ENCODE measurements at regions not wholly inside any gene's neighbourhood (a gene's known extent, or its start where the extent isn't known, plus 50 kb on each side); places are given as distances from the start of the nearest gene placed in this dataset.

- H3K4me3 ChIP-seq (replicated peaks in 1 of 3; ENCODE audit: insufficient read depth in 1 of 3, low read depth in 2 of 3, low read length in 3 of 3): no peak overlapping the region
- no peak overlapping the region for H3K27ac ChIP-seq (ENCODE audit: extremely low read length, insufficient read depth, low read length)
- in situ Hi-C loops (cut with HindIII; ENCODE audit: extremely low pct_ligation_motif_present, low pct_unique_long_range_greater_than_20kb) (no loop called here), intact Hi-C loops (cut with micrococcal nuclease; ENCODE audit: unreplicated experiment) (no loop called here)
- 98% methylated on average over 3 of the region's 3 CpGs for WGBS (ENCODE audit: low lambda C conversion rate)
- BruUV-seq (replicated peaks): no TSS peak
- no peak overlapping the region for H3K4me2 ChIP-seq (ENCODE audit: low read depth, low read length)
- H3K79me2 ChIP-seq (ENCODE audit: insufficient read depth, low read length): no peaks in the 10 kb centered on the region
- no peak overlapping the region for H2AFZ ChIP-seq (ENCODE audit: low read length)
- peaks cover 0 to 4% of the 10 kb centered on the region in 2 experiments; a peak in 2 of 5 replicates for H3K36me3 ChIP-seq (replicated peaks in 1 of 2; ENCODE audit: control insufficient read depth in 1 of 2, insufficient read depth in 2 of 2, low read length in 2 of 2)
- no peaks in the 10 kb centered on the region for H4K20me1 ChIP-seq (ENCODE audit: insufficient read depth, low read length)
- no peaks in the 10 kb centered on the region for H3K9me3 ChIP-seq (ENCODE audit: low read length)
- DNase-seq (ENCODE audit: low spot score): no peak
- H3K27me3 ChIP-seq (ENCODE audit: control insufficient read depth in 1 of 2, insufficient read depth in 2 of 2, low read length in 2 of 2): no peaks in the 10 kb centered on the region
- no peak for ATAC-seq
- no peak overlapping the region for H3K9ac ChIP-seq (ENCODE audit: insufficient read depth, low read depth, low read length)
- no peak for FAIRE-seq
- H3K4me1 ChIP-seq (ENCODE audit: insufficient read depth, low read length): 0 out of 2 replicates have a peak, but pooled peaks cover 5% of the 10 kb centered on the region
- POLR2A ChIA-PET: no interaction called here
- CTCF ChIA-PET (ENCODE audit: low intra/inter-chr PET ratio, low total read pairs): no interaction called here
- TF ChIP-seq ZBTB39 (CRISPR knock-in tag; IDR thresholded peaks at IDR 0.05) (no peak), ZNF276 (CRISPR knock-in tag; IDR thresholded peaks at IDR 0.05; ENCODE audit: low read depth) (no peak), ZFP82 (CRISPR knock-in tag; IDR thresholded peaks at IDR 0.05; ENCODE audit: borderline replicate concordance) (no peak), IKZF1 (IDR thresholded peaks at IDR 0.05) (no peak), ZNF260 (CRISPR knock-in tag; IDR thresholded peaks at IDR 0.05; ENCODE audit: borderline replicate concordance, low read depth) (no peak), ATAD3A (CRISPR knock-in tag; IDR thresholded peaks at IDR 0.05) (no peak), MIXL1 (CRISPR knock-in tag; IDR thresholded peaks at IDR 0.05) (no peak), SRY (CRISPR knock-in tag; IDR thresholded peaks at IDR 0.05) (no peak), MTA3 (CRISPR knock-in tag; IDR thresholded peaks at IDR 0.05) (no peak), KAT8 (CRISPR knock-in tag; IDR thresholded peaks at IDR 0.05) (no peak), ZNF678 (CRISPR knock-in tag; IDR thresholded peaks at IDR 0.05) (no peak), ZBTB25 (CRISPR knock-in tag; IDR thresholded peaks at IDR 0.05) (no peak), FOXJ3 (CRISPR knock-in tag; IDR thresholded peaks at IDR 0.05; ENCODE audit: borderline replicate concordance) (no peak), TERF1 (CRISPR knock-in tag; IDR thresholded peaks at IDR 0.05) (no peak), ZNF180 (CRISPR knock-in tag; IDR thresholded peaks at IDR 0.05; ENCODE audit: borderline replicate concordance, low read depth) (no peak), ZNF75D (CRISPR knock-in tag; IDR thresholded peaks at IDR 0.05; ENCODE audit: borderline replicate concordance) (no peak), ZNF746 (CRISPR knock-in tag; IDR thresholded peaks at IDR 0.05) (no peak), ZNF503 (CRISPR knock-in tag; IDR thresholded peaks at IDR 0.05) (no peak)
Observed at GRCh38 chr6:144602523-144603180, 317.5 kb downstream of the UTRN start.

Measured in HepG2 (cell line).